ENCODE measurements at regions not wholly inside any gene's neighbourhood (a gene's known extent, or its start where the extent isn't known, plus 50 kb on each side); places are given as distances from the start of the nearest gene placed in this dataset.

DNA sequence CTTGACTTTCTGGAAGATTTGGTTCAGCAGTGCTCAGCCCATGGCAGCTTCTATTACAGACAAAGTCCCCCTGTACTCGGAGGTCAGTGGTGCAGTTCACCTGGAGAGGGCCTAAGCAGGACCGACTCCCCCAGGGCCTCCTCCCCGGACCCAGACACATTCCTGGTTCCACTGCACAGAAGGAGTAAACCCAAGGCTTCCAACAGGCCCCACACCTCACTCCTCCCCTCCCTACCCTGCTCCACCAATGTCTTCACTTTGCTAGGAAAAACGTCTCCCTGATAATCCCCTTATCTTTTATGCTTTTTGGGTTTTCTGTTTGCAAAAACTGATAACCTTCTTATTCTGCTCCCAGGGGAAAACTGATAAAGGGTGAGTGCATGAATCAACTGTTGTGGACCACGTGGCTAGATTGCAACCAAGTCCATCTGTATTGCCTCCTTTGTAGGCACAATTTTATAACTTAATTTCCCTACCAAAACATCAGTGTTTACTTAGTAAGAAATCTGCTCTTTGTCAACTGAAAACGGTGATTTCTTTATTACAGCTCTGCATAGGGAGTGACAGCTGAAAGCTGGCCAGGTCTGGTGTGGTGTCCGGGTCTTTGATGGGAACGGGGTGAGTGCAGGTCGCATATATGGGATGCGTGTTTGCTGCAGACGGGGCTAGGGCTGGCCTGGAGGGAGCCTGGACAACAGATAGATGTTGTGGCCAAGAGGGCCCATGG lies 202.5 kb downstream of the GLI2 start:
- TF ChIP-seq YY1 (IDR thresholded peaks at IDR 0.05; ENCODE audit: low read depth): no peak
- TF ChIP-seq, protein P1, sequence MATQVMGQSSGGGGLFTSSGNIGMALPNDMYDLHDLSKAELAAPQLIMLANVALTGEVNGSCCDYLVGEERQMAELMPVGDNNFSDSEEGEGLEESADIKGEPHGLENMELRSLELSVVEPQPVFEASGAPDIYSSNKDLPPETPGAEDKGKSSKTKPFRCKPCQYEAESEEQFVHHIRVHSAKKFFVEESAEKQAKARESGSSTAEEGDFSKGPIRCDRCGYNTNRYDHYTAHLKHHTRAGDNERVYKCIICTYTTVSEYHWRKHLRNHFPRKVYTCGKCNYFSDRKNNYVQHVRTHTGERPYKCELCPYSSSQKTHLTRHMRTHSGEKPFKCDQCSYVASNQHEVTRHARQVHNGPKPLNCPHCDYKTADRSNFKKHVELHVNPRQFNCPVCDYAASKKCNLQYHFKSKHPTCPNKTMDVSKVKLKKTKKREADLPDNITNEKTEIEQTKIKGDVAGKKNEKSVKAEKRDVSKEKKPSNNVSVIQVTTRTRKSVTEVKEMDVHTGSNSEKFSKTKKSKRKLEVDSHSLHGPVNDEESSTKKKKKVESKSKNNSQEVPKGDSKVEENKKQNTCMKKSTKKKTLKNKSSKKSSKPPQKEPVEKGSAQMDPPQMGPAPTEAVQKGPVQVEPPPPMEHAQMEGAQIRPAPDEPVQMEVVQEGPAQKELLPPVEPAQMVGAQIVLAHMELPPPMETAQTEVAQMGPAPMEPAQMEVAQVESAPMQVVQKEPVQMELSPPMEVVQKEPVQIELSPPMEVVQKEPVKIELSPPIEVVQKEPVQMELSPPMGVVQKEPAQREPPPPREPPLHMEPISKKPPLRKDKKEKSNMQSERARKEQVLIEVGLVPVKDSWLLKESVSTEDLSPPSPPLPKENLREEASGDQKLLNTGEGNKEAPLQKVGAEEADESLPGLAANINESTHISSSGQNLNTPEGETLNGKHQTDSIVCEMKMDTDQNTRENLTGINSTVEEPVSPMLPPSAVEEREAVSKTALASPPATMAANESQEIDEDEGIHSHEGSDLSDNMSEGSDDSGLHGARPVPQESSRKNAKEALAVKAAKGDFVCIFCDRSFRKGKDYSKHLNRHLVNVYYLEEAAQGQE (IDR thresholded peaks at IDR 0.05; ENCODE audit: low read depth): no peak
- TF ChIP-seq TCF12 (IDR thresholded peaks at IDR 0.05; ENCODE audit: low read depth): no peak
- no peak for TF ChIP-seq USF1 (IDR thresholded peaks at IDR 0.05)
